ENCODE measurements at regions not wholly inside any gene's neighbourhood (a gene's known extent, or its start where the extent isn't known, plus 50 kb on each side); places are given as distances from the start of the nearest gene placed in this dataset.

DNA sequence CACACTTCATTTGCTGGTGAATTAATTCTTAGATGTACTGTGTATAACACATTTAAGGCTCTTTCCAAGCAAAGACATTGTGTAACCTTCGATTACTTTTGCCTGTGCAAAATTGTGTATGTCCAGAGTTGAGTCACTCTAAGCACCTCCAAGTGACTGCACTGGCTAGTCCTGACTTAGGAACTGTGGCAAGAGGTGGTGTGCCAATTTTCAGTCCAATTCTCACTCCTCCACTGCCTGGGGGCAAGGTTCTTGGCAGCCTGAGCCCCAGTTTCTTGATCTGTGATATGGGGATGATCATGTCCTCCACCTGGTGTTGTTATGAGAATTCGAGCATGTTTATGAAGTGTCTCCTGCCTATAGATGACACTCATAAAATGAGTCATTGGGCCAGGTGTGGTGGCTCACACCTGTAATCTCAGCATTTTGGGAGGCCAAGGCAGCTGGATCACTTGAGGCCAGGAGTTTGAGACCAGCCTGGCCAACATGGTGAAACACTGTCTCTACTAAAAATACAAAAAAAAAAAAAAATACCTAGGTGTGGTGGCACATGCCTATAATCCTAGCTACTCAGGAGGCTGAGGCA, 105.3 kb upstream of the CDYL start:
- TF ChIP-seq, protein P1, sequence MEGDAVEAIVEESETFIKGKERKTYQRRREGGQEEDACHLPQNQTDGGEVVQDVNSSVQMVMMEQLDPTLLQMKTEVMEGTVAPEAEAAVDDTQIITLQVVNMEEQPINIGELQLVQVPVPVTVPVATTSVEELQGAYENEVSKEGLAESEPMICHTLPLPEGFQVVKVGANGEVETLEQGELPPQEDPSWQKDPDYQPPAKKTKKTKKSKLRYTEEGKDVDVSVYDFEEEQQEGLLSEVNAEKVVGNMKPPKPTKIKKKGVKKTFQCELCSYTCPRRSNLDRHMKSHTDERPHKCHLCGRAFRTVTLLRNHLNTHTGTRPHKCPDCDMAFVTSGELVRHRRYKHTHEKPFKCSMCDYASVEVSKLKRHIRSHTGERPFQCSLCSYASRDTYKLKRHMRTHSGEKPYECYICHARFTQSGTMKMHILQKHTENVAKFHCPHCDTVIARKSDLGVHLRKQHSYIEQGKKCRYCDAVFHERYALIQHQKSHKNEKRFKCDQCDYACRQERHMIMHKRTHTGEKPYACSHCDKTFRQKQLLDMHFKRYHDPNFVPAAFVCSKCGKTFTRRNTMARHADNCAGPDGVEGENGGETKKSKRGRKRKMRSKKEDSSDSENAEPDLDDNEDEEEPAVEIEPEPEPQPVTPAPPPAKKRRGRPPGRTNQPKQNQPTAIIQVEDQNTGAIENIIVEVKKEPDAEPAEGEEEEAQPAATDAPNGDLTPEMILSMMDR (conservative IDR thresholded peaks at IDR 0.05 in 1 of 2, IDR thresholded peaks at IDR 0.05 in 1 of 2; ENCODE audit: extremely low read depth in 1 of 2, insufficient read depth in 1 of 2, low read depth in 1 of 2, low read length in 2 of 2): no peak
- TF ChIP-seq EZH2 (IDR thresholded peaks at IDR 0.05; ENCODE audit: borderline replicate concordance, low read length): no peak
